Panc1 (cell line): ENCODE measurements at regions not wholly inside any gene's neighbourhood (a gene's known extent, or its start where the extent isn't known, plus 50 kb on each side); places are given as distances from the start of the nearest gene placed in this dataset.

Experiments
- POLR2AphosphoS5 ChIP-seq: IDR thresholded peaks from 2 replicates; pipeline ENCODE4 v1.6.1; 2012; ENCODE audit warnings: mild to moderate bottlenecking, low read depth, low read length, moderate library complexity
- TF ChIP-seq, protein P1 (sequence below): fragments of 450-650 bp; IDR thresholded peaks from 2 replicates; pipeline ENCODE4 v1.5.1; 2017; ENCODE audit warnings: mild to moderate bottlenecking

DNA sequence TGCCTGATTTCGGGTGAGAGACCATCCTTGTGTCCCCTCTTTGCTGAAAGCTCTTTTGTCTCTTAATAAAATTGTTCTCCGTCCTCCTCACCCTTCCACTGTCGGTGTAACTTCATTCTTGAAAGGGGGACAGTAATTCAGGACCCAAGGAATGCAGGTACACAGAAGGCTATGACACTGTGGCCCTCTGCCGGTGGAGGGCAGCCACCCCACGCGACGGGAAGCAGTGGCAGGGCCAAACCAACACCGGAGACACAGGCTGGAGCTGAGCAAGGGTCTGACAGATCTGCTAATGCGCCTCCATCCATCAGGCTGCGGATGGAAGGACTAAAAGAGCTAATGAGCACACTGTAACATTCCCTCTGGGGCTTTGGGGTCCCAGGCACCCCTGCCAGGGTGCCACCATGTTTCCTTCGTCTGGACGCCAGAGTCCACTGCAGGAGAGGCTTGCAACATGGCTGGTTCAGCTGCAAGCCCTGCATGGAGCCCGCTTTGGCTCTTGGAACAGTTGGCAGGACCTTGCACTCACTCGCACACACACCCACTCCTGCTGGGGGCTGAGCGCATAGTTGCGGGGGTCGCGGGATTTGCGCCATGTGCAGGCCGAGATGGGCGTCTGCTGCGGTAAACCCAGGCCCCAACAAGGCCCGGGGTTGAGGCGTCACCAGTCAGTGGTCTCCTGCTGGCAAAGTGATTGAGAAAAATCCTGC, 544.1 kb upstream of the CDH7 start:
- no peak for TF ChIP-seq POLR2AphosphoS5
- TF ChIP-seq, protein P1, sequence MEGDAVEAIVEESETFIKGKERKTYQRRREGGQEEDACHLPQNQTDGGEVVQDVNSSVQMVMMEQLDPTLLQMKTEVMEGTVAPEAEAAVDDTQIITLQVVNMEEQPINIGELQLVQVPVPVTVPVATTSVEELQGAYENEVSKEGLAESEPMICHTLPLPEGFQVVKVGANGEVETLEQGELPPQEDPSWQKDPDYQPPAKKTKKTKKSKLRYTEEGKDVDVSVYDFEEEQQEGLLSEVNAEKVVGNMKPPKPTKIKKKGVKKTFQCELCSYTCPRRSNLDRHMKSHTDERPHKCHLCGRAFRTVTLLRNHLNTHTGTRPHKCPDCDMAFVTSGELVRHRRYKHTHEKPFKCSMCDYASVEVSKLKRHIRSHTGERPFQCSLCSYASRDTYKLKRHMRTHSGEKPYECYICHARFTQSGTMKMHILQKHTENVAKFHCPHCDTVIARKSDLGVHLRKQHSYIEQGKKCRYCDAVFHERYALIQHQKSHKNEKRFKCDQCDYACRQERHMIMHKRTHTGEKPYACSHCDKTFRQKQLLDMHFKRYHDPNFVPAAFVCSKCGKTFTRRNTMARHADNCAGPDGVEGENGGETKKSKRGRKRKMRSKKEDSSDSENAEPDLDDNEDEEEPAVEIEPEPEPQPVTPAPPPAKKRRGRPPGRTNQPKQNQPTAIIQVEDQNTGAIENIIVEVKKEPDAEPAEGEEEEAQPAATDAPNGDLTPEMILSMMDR = peak; percentile 27
